Stomach (tissue), 4 donors: ENCODE measurements at regions not wholly inside any gene's neighbourhood (a gene's known extent, or its start where the extent isn't known, plus 50 kb on each side); places are given as distances from the start of the nearest gene placed in this dataset.

Experiments
- CTCF ChIP-seq, 7 experiments: fragments of 450-650 bp in 4 of 7; fragments of 200-600 bp in 3 of 7; sonication (generic) in 3 of 7; IDR thresholded peaks; one replicate each; pipeline ENCODE4 v1.5.1; 2016 to 2019; ENCODE audit warnings: antibody characterized with exemption in 7 of 7, control low read depth in 2 of 7, mild to moderate bottlenecking in 1 of 7
- POLR2AphosphoS5 ChIP-seq, 3 donors: sonication (generic); formaldehyde crosslinking; IDR thresholded peaks; one replicate each; pipeline ENCODE4 v1.6.1; 2016; ENCODE audit warnings: antibody characterized with exemption in 3 of 3

- no peak for TF ChIP-seq CTCF (IDR thresholded peaks at IDR 0.05)
- no peak for TF ChIP-seq POLR2AphosphoS5 (IDR thresholded peaks at IDR 0.05)
Measured at GRCh38 chr5:159422361-159422760, 92.1 kb upstream of the IL12B start.
